ENCODE measurements at regions not wholly inside any gene's neighbourhood (a gene's known extent, or its start where the extent isn't known, plus 50 kb on each side); places are given as distances from the start of the nearest gene placed in this dataset.
"Not testable (repeated sequence)": the region's sequence is repeated elsewhere in the genome, so short reads cannot be mapped to it uniquely, and the experiment has no call there.

DNA sequence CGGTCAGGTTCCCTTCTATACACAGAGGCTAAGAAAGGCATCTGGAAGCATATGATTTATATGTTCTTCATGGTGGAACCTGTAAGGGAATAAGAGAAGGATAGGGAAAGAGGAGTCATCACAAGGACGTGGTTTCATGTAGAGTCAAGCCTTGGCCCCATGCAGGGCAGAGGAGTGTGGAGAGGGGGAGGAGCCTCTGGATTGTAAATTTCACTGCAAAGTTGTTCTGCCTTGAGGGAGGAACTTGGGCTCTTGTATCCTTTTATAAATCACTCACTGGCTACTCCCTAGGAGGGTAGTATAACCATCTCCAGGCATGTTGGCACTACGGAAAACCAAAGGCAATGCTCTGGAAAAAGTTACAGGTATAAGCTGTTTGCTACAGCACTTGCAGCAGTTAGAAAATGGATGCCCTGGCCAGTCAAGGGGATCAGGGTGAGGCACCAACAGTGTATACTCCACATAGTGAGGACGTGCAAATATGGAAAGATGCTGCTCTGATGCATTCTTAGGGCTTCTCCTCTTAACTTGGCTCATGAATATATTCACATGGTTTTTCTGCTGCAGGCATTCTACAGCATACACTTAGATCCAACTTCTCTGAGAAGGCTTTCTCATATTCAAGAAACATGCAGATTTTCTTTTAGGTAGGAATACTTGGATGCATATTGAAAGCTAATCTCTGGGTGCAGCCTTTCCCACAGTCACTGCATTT is 60.3 kb upstream of the ZNF81 start:
- no peak for TF ChIP-seq CTCF (IDR thresholded peaks at IDR 0.05; ENCODE audit: low read depth, low read length, missing control alignments)
- in situ Hi-C loops (cut with HindIII; ENCODE audit: low sequenced_read_pairs) = no loop called here
- DNase-seq (ENCODE audit: low read depth) = no peak
- no peak overlapping the region for H3K4me3 ChIP-seq (ENCODE audit: low read depth, low read length)

- no peak for DNase-seq (ENCODE audit: low read depth)
- in situ Hi-C loops (cut with HindIII; ENCODE audit: low sequenced_read_pairs) = no loop called here
- no peak overlapping the region for H3K4me3 ChIP-seq (ENCODE audit: low read depth, low read length)
- no peak for TF ChIP-seq CTCF (IDR thresholded peaks at IDR 0.05; ENCODE audit: low read depth, low read length, missing control alignments)
Measured at GRCh38 chrX:47772764-47773163, 63.9 kb upstream of the ZNF81 start.

DNA sequence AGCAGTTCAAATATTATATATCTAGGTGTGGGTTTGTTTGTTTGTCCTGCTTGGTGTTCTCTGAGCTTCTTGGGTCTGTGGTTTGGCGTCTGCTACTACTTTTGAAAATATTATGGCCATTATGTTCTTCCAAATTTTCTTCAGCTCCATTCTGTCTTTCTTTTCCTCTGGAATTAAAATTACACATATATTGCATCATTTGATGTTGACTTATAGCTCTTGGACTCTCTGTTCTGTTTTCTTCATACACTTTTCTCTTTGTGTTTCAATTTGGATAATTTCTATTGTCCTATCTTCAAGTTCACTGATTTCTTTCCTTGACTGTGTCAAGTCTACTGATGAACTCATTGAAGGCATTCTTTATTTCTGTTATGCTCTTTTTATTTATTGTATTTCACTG is 65.2 kb upstream of the ZNF81 start:
- TF ChIP-seq CTCF (IDR thresholded peaks at IDR 0.05; ENCODE audit: low read depth, low read length, missing control alignments) = no peak
- DNase-seq (ENCODE audit: low read depth) = no peak
- H3K4me3 ChIP-seq (ENCODE audit: low read depth, low read length) = no peak overlapping the region
- in situ Hi-C loops (cut with HindIII; ENCODE audit: low sequenced_read_pairs) = no loop called here

DNA sequence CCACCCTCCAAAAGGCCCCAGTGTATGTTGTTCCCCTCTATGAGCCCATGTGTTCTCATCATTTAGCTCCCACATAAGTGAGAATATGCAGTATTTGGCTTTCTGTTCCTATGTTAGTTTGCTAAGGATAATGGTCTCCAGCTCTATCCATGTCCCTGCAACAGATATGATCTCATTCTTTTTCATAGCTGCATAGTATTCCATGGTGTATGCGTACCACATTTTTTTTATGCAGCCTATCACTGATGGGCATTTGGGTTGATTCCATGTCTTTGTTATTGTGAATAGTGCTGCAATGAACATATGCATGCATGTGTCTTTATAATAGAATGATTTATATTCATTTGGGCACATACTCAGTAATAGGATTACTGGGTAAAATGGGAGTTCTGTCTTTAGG is 73.9 kb upstream of the ZNF81 start:
- H3K4me3 ChIP-seq (ENCODE audit: low read depth, low read length); DNase-seq (ENCODE audit: low read depth); in situ Hi-C loops (cut with HindIII; ENCODE audit: low sequenced_read_pairs): not testable (repeated sequence)

DNA sequence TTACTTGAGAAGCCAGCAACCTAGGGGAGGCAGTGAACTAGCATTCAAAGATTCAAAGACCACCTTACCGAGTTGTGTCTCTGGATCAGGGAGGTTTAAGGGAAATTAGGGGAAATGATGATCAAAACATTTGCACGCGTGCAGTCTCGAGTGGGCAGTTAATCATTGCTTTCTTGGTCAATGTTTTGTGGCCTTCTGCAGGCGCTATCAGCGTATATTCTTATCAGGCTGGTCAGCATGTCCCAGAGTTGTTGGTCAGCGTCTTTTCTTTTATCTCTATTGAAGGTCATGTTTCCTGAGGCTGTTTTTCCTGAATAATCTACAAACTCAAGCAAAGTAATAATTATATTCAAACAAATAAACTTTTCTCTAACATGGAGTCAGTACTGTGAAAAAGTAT is 84.0 kb upstream of the ZNF81 start:
- in situ Hi-C loops (cut with HindIII; ENCODE audit: low sequenced_read_pairs) = no loop called here
- no peak overlapping the region for H3K4me3 ChIP-seq (ENCODE audit: low read depth, low read length)
- DNase-seq (ENCODE audit: low read depth) = no peak
- TF ChIP-seq CTCF (IDR thresholded peaks at IDR 0.05; ENCODE audit: low read depth, low read length, missing control alignments) = no peak

- in situ Hi-C loops (cut with HindIII; ENCODE audit: low sequenced_read_pairs) = no loop called here
- no peak for DNase-seq (ENCODE audit: low read depth)
- H3K4me3 ChIP-seq (ENCODE audit: low read depth, low read length) = no peak overlapping the region
- no peak for TF ChIP-seq CTCF (IDR thresholded peaks at IDR 0.05; ENCODE audit: low read depth, low read length, missing control alignments)
Measured at GRCh38 chrX:47751670-47752069, 85.0 kb upstream of the ZNF81 start.

DNA sequence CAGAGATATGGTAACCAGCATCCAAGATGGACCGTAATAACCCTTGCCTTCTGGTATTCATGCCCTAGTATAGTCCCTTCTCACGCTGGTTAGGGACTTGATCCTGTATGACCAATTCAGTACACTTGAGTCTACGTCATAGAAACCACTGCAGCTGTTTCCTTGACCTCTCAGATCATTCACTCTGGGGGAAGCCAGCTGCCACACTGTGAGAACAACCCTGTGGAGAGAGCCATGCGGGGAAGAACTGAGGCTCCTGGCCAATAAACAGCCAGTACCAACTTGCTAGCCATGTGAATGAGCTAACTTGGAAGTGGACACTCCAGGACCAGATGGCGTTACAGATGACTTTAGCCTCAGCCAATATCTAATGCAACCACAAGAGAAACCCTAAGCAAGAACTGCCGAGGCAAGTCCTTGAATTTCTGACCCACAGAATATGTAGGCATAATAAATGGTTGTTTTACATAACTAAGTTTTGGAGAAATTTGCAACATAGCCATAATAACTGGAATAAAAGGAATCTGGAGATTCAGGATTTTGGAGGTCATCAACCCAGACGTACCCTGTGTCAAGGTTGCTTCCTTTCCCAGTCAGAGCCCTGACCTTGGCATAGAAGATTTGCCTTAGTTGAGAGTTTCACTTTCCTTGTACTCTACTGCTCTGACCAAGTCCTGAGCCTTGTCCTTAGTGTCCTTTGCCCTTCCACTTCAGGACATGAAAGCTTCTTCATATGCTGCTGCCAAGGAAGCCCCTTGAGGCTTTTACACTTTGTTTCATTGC is 87.3 kb upstream of the ZNF81 start:
- peak; percentile 0 for DNase-seq (ENCODE audit: low read depth)
- in situ Hi-C loops (cut with HindIII; ENCODE audit: low sequenced_read_pairs) = no loop called here

More for the DNA sequence above, 87.3 kb upstream of the ZNF81 start:
- TF ChIP-seq CTCF (IDR thresholded peaks at IDR 0.05; ENCODE audit: low read depth, low read length, missing control alignments) = no peak
- no peak overlapping the region for H3K4me3 ChIP-seq (ENCODE audit: low read depth, low read length)
